Muscle of leg (tissue), 3 donors: ENCODE measurements at regions not wholly inside any gene's neighbourhood (a gene's known extent, or its start where the extent isn't known, plus 50 kb on each side); places are given as distances from the start of the nearest gene placed in this dataset.
"Not testable (repeated sequence)": the region's sequence is repeated elsewhere in the genome, so short reads cannot be mapped to it uniquely, and the experiment has no call there.

ENCODE experiments used
- DNase-seq: peaks from one replicate; pipeline ENCODE4 v3.0.0; 2013
- H3K27ac ChIP-seq: one replicate; pipeline ENCODE4 v1.5.1; 2013; ENCODE audit warnings: mild to moderate bottlenecking, low read length, control low read depth
- H3K27me3 ChIP-seq: one replicate; pipeline ENCODE4 v1.6.1; 2013; ENCODE audit warnings: low read length; ENCODE audit not compliant: control insufficient read depth, insufficient read depth
- H3K36me3 ChIP-seq: one replicate; pipeline ENCODE4 v1.6.1; 2013; ENCODE audit warnings: low read length; ENCODE audit not compliant: control insufficient read depth, insufficient read depth
- H3K4me1 ChIP-seq: one replicate; pipeline ENCODE4 v1.6.1; 2013; ENCODE audit warnings: low read length; ENCODE audit not compliant: control insufficient read depth, insufficient read depth
- H3K4me3 ChIP-seq: one replicate; pipeline ENCODE4 v1.5.1; 2013; ENCODE audit warnings: low read length, control low read depth
- H3K9me3 ChIP-seq: replicated peaks from 2 replicates; pipeline ENCODE4 v1.6.1; 2013; ENCODE audit warnings: low read depth, low read length; ENCODE audit not compliant: control insufficient read depth
- WGBS: methylation state at CpG from one replicate; pipeline ENCODE4 v1.1.5; 2013; ENCODE audit warnings: missing lambda C conversion rate; ENCODE audit not compliant: insufficient coverage; 5-methylcytosine and 5-hydroxymethylcytosine counted together

DNA sequence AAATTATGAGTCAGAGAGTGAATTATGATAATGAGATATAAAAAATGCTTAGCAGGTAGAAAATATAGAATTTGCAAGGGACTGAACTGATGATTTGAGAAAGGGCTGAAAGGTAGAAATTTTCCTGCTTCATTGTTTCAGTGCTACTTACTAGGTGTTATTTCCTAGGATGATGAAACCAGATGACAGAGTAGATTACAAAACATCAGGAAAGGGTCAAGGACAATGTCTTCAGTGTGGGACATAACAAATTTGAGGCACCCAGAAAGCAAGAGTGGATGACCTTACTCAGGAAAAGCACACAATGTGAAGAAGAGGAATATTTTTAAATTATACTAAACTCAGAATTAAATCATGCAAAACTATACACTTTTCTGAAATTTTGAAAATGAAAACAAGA, 102.1 kb downstream of the SHCBP1 start:
- Histone ChIP-seq H3K4me3 (no peak overlapping the region), H3K9me3 (peaks cover 8% of the 10 kb centered on the region), H3K36me3 (no peaks in the 10 kb centered on the region), H3K27me3 (no peaks in the 10 kb centered on the region), H3K4me1 (no peaks in the 10 kb centered on the region), H3K27ac (no peak overlapping the region)
- no peak for DNase-seq

DNA sequence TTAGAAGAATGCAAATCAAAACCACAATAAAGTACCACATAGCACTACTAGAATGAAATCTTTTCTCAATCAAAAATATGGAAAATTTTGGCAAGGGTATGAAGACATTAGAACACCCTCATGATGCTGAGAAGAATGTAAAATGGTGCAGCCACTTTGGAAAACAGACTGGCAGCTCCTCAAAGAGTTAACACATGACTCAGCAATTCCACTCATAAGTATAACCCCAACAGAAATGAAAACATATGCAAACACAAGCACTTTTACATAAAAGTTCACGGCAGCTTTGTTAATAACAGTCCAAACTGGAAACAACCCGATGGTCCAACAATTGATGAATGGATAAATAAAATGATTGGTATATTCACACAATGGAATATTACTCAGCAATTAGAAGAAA, 124.5 kb downstream of the SHCBP1 start:
- peaks cover 2% of the 10 kb centered on the region for H3K9me3 ChIP-seq
- no CpG with 5 or more reads among the region's 2 CpGs for WGBS

DNA sequence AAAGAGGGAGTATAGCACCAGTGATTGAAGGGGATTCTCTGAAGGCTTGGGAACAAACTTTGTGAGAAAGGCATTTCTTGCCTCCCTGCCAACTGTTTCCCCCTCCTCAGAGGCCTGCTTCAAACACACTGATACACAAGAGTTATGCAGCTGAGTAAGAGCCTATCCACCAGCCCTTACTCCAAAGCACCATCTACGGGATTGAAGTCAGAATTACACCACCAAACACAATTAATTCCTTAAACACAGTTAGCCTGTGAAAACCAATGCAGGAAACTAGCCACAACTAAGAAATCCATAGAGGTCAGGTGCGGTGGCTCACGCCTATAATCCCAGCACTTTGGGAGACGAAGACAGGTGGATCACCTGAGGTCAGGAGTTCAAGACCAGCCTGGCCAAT, 138.3 kb downstream of the SHCBP1 start:
- 25% methylated on average over 1 of the region's 4 CpGs for WGBS
- Histone ChIP-seq H3K27ac (no peak overlapping the region), H3K4me3 (no peak overlapping the region), H3K9me3 (peaks cover 16% of the 10 kb centered on the region), H3K27me3 (no peaks in the 10 kb centered on the region), H3K4me1 (no peaks in the 10 kb centered on the region), H3K36me3 (no peaks in the 10 kb centered on the region)
- no peak for DNase-seq

More for the DNA sequence above, 124.5 kb downstream of the SHCBP1 start:
- no peak for DNase-seq
- H3K27ac ChIP-seq, result no peak overlapping the region
- H3K4me3 ChIP-seq, result no peak overlapping the region
- H3K27me3 ChIP-seq, result no peaks in the 10 kb centered on the region
- no peaks in the 10 kb centered on the region for H3K4me1 ChIP-seq
- no peaks in the 10 kb centered on the region for H3K36me3 ChIP-seq

DNA sequence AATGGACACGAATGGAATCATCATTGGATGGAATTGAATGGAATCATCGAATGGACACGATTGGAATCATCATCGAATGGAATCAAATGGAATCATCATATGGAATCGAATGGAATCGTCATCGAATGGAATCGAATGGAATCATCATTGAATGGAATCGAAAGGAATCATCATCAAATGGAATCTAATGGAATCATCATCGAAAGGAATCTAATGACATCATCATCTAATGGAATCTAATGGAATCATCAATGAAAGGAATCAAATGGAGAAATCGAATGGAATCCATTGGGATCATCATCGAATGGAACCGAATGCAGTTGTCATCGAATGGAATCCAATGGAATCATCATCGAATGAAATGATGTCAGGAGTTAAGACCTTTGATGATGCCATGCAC, 154.9 kb downstream of the SHCBP1 start:
- Histone ChIP-seq H3K9me3 (peaks cover 17% of the 10 kb centered on the region), H3K36me3 (no peaks in the 10 kb centered on the region), H3K4me1 (no peaks in the 10 kb centered on the region), H3K27ac (no peak overlapping the region), H3K27me3 (no peaks in the 10 kb centered on the region), H3K4me3 (no peak overlapping the region)
- 73% methylated on average over 6 of the region's 15 CpGs for WGBS
- no peak for DNase-seq

DNA sequence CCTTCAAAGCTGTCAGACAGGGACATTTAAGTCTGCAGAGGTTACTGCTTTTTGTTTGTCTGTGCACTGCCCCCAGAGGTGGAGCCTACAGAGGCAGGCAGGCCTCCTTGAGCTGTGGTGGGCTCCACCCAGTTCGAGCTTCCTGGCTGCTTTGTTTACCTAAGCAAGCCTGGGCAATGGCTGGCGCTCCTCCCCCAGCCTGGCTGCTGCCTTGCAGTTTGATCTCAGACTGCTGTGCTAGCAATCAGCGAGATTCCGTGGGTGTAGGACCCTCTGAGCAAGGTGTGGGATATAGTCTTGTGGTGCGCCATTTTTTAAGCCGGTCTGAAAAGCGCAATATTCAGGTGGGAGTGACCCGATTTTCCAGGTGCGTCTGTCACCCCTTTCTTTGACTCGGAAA, 166.4 kb downstream of the SHCBP1 start:
- H3K4me3 ChIP-seq, H3K27me3 ChIP-seq, H3K36me3 ChIP-seq, H3K4me1 ChIP-seq, DNase-seq, H3K27ac ChIP-seq, H3K9me3 ChIP-seq: not testable (repeated sequence)
- 61% methylated on average over 5 of the region's 10 CpGs for WGBS

- no peaks in the 10 kb centered on the region for H3K36me3 ChIP-seq
- 34% methylated on average over 81 of the region's 81 CpGs for WGBS
- H3K27me3 ChIP-seq, result peaks cover 19% of the 10 kb centered on the region
These were observed 192.8 kb downstream of the SHCBP1 start for GRCh38 chr16:46428108-46429061.

GRCh38 chr16:46427340-46428107, 193.7 kb downstream of the SHCBP1 start:
- DNase-seq, result no peak
- H3K36me3 ChIP-seq, result no peaks in the 10 kb centered on the region
- H3K27ac ChIP-seq, result no peak overlapping the region
- WGBS, result 61% methylated on average over 48 of the region's 48 CpGs
- H3K4me1 ChIP-seq, result no peaks in the 10 kb centered on the region
- no peak overlapping the region for H3K4me3 ChIP-seq
- H3K9me3 ChIP-seq, result peaks cover 10% of the 10 kb centered on the region
- H3K27me3 ChIP-seq, result peaks cover 19% of the 10 kb centered on the region

More at GRCh38 chr16:46428108-46429061, 192.8 kb downstream of the SHCBP1 start:
- H3K9me3 ChIP-seq, result peaks cover 10% of the 10 kb centered on the region
- H3K4me1 ChIP-seq, result no peaks in the 10 kb centered on the region
- DNase-seq, result no peak
- no peak overlapping the region for H3K4me3 ChIP-seq
- no peak overlapping the region for H3K27ac ChIP-seq

GRCh38 chr16:46426336-46426735, 194.8 kb downstream of the SHCBP1 start:
- 71% methylated on average over 1 of the region's 1 CpG for WGBS
- Histone ChIP-seq H3K4me1 (no peaks in the 10 kb centered on the region), H3K36me3 (no peaks in the 10 kb centered on the region), H3K27me3 (peaks cover 19% of the 10 kb centered on the region), H3K9me3 (peaks cover 15% of the 10 kb centered on the region), H3K27ac (no peak overlapping the region), H3K4me3 (no peak overlapping the region)
- no peak for DNase-seq

- Histone ChIP-seq H3K27me3 (no peaks in the 10 kb centered on the region), H3K27ac (no peak overlapping the region), H3K4me1 (no peaks in the 10 kb centered on the region), H3K36me3 (no peaks in the 10 kb centered on the region), H3K4me3 (no peak overlapping the region), H3K9me3 (peaks cover 14% of the 10 kb centered on the region)
- DNase-seq, result no peak
- WGBS, result 74% methylated on average over 15 of the region's 16 CpGs
These were observed 217.2 kb downstream of the SHCBP1 start for GRCh38 chr16:46404028-46404427.

DNA sequence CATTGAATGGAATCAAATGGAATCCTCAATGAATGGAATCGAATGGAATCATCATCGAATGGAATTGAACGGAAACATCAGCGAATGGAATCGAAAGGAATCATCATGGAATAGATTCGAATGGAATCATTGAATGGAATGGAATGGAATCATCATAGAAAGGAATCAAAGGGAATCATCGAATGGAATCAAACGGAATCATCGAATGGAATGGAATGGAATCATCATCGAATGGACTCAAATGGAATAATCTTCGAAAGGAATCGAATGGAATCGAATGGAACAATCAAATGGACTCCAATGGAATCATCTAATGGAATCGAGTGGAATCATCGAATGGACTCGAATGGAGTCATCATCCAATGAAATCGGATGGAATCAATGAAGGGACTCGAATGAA, 222.6 kb downstream of the SHCBP1 start:
- not testable (repeated sequence) for H3K27me3 ChIP-seq

More for the DNA sequence above, 222.6 kb downstream of the SHCBP1 start:
- H3K36me3 ChIP-seq, H3K9me3 ChIP-seq, DNase-seq, H3K27ac ChIP-seq, H3K4me1 ChIP-seq, H3K4me3 ChIP-seq: not testable (repeated sequence)
- WGBS, result 77% methylated on average over 13 of the region's 18 CpGs
